Liver (tissue), 3 donors: ENCODE measurements at regions not wholly inside any gene's neighbourhood (a gene's known extent, or its start where the extent isn't known, plus 50 kb on each side); places are given as distances from the start of the nearest gene placed in this dataset.

Experiments
- JUND ChIP-seq, 2 donors: IDR thresholded peaks; 2 replicates each; pipeline ENCODE4 v1.6.1; 2016; ENCODE audit warnings: antibody characterized with exemption in 2 of 2
- REST ChIP-seq: IDR thresholded peaks from 2 replicates; pipeline ENCODE4 v1.6.1; 2016; ENCODE audit warnings: antibody characterized with exemption, mild to moderate bottlenecking
- SP1 ChIP-seq: IDR thresholded peaks from 2 replicates; pipeline ENCODE4 v1.6.1; 2018; ENCODE audit warnings: antibody characterized with exemption, mild to moderate bottlenecking
- TAF1 ChIP-seq: conservative IDR thresholded peaks from 2 replicates; pipeline ENCODE4 v1.6.1; 2016; ENCODE audit warnings: antibody characterized with exemption, mild to moderate bottlenecking
- YY1 ChIP-seq: IDR thresholded peaks from 2 replicates; pipeline ENCODE4 v1.6.1; 2016; ENCODE audit warnings: antibody characterized with exemption, mild to moderate bottlenecking
- TF ChIP-seq, protein P1 (sequence below): fragments of 150-350 bp; IDR thresholded peaks from 2 replicates; pipeline ENCODE4 v1.5.1; 2017; ENCODE audit warnings: improper control_type of control experiment, low read depth, low read length; ENCODE audit not compliant: missing input control
- TF ChIP-seq, protein P2 (sequence below): IDR thresholded peaks from 2 replicates; pipeline ENCODE4 v1.6.1; 2016; ENCODE audit warnings: antibody characterized with exemption
- donor health status: healthy.
- donor health status: healthy.

DNA sequence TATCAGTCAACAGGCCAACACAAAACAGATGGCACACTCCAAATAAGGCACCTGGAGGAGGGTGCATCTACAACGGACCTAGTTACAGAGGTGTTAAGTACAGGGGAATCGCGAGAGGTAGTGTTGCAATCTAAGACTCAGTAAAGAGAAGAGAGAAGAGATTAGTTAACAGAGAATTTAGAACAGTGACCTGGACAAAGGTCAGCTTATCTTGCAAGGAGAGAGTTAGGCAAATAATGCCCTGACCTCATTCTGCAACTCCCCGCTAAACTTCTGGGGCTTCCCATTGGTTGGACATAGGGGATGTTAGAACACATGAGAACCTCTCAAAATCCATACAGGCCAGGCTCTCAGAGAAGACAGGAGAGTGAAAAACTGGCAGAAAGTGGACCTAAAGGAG lies 289.4 kb upstream of the GK2 start:
- TF ChIP-seq, protein P1, sequence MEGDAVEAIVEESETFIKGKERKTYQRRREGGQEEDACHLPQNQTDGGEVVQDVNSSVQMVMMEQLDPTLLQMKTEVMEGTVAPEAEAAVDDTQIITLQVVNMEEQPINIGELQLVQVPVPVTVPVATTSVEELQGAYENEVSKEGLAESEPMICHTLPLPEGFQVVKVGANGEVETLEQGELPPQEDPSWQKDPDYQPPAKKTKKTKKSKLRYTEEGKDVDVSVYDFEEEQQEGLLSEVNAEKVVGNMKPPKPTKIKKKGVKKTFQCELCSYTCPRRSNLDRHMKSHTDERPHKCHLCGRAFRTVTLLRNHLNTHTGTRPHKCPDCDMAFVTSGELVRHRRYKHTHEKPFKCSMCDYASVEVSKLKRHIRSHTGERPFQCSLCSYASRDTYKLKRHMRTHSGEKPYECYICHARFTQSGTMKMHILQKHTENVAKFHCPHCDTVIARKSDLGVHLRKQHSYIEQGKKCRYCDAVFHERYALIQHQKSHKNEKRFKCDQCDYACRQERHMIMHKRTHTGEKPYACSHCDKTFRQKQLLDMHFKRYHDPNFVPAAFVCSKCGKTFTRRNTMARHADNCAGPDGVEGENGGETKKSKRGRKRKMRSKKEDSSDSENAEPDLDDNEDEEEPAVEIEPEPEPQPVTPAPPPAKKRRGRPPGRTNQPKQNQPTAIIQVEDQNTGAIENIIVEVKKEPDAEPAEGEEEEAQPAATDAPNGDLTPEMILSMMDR = no peak
- no peak for TF ChIP-seq TAF1
- TF ChIP-seq SP1 = no peak
- TF ChIP-seq YY1 = no peak
- TF ChIP-seq JUND (IDR thresholded peaks at IDR 0.05) = no peak
- TF ChIP-seq, protein P2, sequence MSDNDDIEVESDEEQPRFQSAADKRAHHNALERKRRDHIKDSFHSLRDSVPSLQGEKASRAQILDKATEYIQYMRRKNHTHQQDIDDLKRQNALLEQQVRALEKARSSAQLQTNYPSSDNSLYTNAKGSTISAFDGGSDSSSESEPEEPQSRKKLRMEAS = no peak
- no peak for TF ChIP-seq REST
